Glutamatergic neuron (in vitro differentiated cells): ENCODE measurements at regions not wholly inside any gene's neighbourhood (a gene's known extent, or its start where the extent isn't known, plus 50 kb on each side); places are given as distances from the start of the nearest gene placed in this dataset.
A peak's percentile ranks its signal among the peaks of the same experiment; 100 is the strongest.
"Not testable (repeated sequence)": the region's sequence is repeated elsewhere in the genome, so short reads cannot be mapped to it uniquely, and the experiment has no call there.

Experiments used
- DNase-seq: peaks from one replicate; pipeline ENCODE4 v3.0.0; 2022
- H3K27ac Mint-ChIP-seq: one replicate; pipeline ENCODE4 v1.8.0; 2020; ENCODE audit warnings: mild to moderate bottlenecking, mixed read lengths, inconsistent platforms; ENCODE audit not compliant: unreplicated experiment
- H3K27me3 Mint-ChIP-seq: one replicate; pipeline ENCODE4 v1.8.0; 2020; ENCODE audit warnings: mild to moderate bottlenecking, moderate library complexity, mixed read lengths, inconsistent platforms; ENCODE audit not compliant: unreplicated experiment
- H3K36me3 Mint-ChIP-seq: one replicate; pipeline ENCODE4 v1.8.0; 2020; ENCODE audit warnings: mild to moderate bottlenecking, mixed read lengths, inconsistent platforms; ENCODE audit not compliant: unreplicated experiment
- H3K4me1 Mint-ChIP-seq: one replicate; pipeline ENCODE4 v1.8.0; 2020; ENCODE audit warnings: mild to moderate bottlenecking, low read depth, mixed read lengths, inconsistent platforms; ENCODE audit not compliant: unreplicated experiment
- H3K4me3 Mint-ChIP-seq: one replicate; pipeline ENCODE4 v1.8.0; 2020; ENCODE audit warnings: mild to moderate bottlenecking, mixed read lengths, inconsistent platforms; ENCODE audit not compliant: unreplicated experiment
- H3K9me3 Mint-ChIP-seq: one replicate; pipeline ENCODE4 v1.8.0; 2020; ENCODE audit warnings: mild to moderate bottlenecking, moderate library complexity, mixed read lengths, inconsistent platforms; ENCODE audit not compliant: unreplicated experiment
- TF ChIP-seq, protein P1 (sequence below): fragments of 200-600 bp; sonication (generic); IDR thresholded peaks from one replicate; pipeline ENCODE4 v1.5.0; 2021; ENCODE audit not compliant: partially characterized antibody, unreplicated experiment

- DNase-seq: no peak
- TF ChIP-seq, protein P1, sequence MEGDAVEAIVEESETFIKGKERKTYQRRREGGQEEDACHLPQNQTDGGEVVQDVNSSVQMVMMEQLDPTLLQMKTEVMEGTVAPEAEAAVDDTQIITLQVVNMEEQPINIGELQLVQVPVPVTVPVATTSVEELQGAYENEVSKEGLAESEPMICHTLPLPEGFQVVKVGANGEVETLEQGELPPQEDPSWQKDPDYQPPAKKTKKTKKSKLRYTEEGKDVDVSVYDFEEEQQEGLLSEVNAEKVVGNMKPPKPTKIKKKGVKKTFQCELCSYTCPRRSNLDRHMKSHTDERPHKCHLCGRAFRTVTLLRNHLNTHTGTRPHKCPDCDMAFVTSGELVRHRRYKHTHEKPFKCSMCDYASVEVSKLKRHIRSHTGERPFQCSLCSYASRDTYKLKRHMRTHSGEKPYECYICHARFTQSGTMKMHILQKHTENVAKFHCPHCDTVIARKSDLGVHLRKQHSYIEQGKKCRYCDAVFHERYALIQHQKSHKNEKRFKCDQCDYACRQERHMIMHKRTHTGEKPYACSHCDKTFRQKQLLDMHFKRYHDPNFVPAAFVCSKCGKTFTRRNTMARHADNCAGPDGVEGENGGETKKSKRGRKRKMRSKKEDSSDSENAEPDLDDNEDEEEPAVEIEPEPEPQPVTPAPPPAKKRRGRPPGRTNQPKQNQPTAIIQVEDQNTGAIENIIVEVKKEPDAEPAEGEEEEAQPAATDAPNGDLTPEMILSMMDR: peak; percentile 90
- Mint-ChIP-seq H3K9me3 (peaks cover 5% of the 10 kb centered on the region), H3K4me1 (peaks cover 2% of the 10 kb centered on the region), H3K4me3 (no peak overlapping the region), H3K27ac (peak overlapping the region; percentile 25), H3K36me3 (no peaks in the 10 kb centered on the region), H3K27me3 (peaks cover 3% of the 10 kb centered on the region)
These were observed 102.7 kb upstream of the CHD2 start for GRCh38 chr15:92797168-92798052.

- H3K4me1 Mint-ChIP-seq: peaks cover 2% of the 10 kb centered on the region
- peaks cover 3% of the 10 kb centered on the region for H3K27me3 Mint-ChIP-seq
- peaks cover 5% of the 10 kb centered on the region for H3K9me3 Mint-ChIP-seq
- no peak for DNase-seq
- no peak overlapping the region for H3K27ac Mint-ChIP-seq
- TF ChIP-seq, protein P1: no peak
- H3K4me3 Mint-ChIP-seq: no peak overlapping the region
- no peaks in the 10 kb centered on the region for H3K36me3 Mint-ChIP-seq
These were observed 100.1 kb upstream of the CHD2 start for GRCh38 chr15:92800013-92800412.

GRCh38 chr15:92800416-92801055 lies 99.6 kb upstream of the CHD2 start:
- not testable (repeated sequence) for H3K27me3 Mint-ChIP-seq, H3K36me3 Mint-ChIP-seq, H3K4me3 Mint-ChIP-seq, H3K27ac Mint-ChIP-seq, H3K4me1 Mint-ChIP-seq, DNase-seq, H3K9me3 Mint-ChIP-seq

- not testable (repeated sequence) for H3K4me3 Mint-ChIP-seq, H3K4me1 Mint-ChIP-seq, H3K9me3 Mint-ChIP-seq, H3K36me3 Mint-ChIP-seq, H3K27ac Mint-ChIP-seq, DNase-seq, H3K27me3 Mint-ChIP-seq
These were observed 98.9 kb upstream of the CHD2 start for GRCh38 chr15:92801056-92801773.

GRCh38 chr15:92801774-92802464 lies 98.2 kb upstream of the CHD2 start:
- Mint-ChIP-seq H3K27ac (no peak overlapping the region), H3K36me3 (no peaks in the 10 kb centered on the region), H3K4me3 (no peak overlapping the region), H3K4me1 (peaks cover 2% of the 10 kb centered on the region), H3K27me3 (peaks cover 3% of the 10 kb centered on the region), H3K9me3 (peaks cover 8% of the 10 kb centered on the region)
- no peak for DNase-seq
- TF ChIP-seq, protein P1: no peak
